ENCODE measurements at regions not wholly inside any gene's neighbourhood (a gene's known extent, or its start where the extent isn't known, plus 50 kb on each side); places are given as distances from the start of the nearest gene placed in this dataset.
"Not testable (repeated sequence)": the region's sequence is repeated elsewhere in the genome, so short reads cannot be mapped to it uniquely, and the experiment has no call there.

- H4K91ac ChIP-seq (replicated peaks; ENCODE audit: insufficient read length, low read length); H3K4me3 ChIP-seq (ENCODE audit: extremely low read depth in 1 of 4, insufficient read depth in 2 of 4, low read depth in 3 of 4, low read length in 4 of 4); H3K9me3 ChIP-seq (ENCODE audit: insufficient read depth in 2 of 2, low read depth in 1 of 2, low read length in 1 of 2); H3K4me1 ChIP-seq (replicated peaks in 1 of 4; ENCODE audit: control insufficient read depth in 3 of 4, insufficient read depth in 4 of 4, low read length in 3 of 4); CTCF ChIA-PET (ENCODE audit: partially characterized antibody); H3K23ac ChIP-seq (ENCODE audit: insufficient read length); H4K8ac ChIP-seq (ENCODE audit: extremely low read depth, insufficient read depth, low read length); H3K18ac ChIP-seq (ENCODE audit: extremely low read depth, low read length); H2AFZ ChIP-seq (ENCODE audit: low read length); H3K27me3 ChIP-seq (replicated peaks in 1 of 4; ENCODE audit: control insufficient read depth in 3 of 4, extremely low read depth in 1 of 4, insufficient read depth in 3 of 4, low read length in 3 of 4); H4K5ac ChIP-seq (ENCODE audit: insufficient read length, low read depth, low read length); H3K9ac ChIP-seq (replicated peaks in 1 of 4; ENCODE audit: extremely low read depth in 1 of 4, low read depth in 3 of 4, low read length in 3 of 4); H3K4ac ChIP-seq (replicated peaks; ENCODE audit: insufficient read length, low read depth, low read length); H2BK12ac ChIP-seq (ENCODE audit: low read depth, low read length); H2BK20ac ChIP-seq (ENCODE audit: low read length); H3K23me2 ChIP-seq (ENCODE audit: low read depth, low read length); H3K4me2 ChIP-seq (ENCODE audit: insufficient read depth in 1 of 2, low read depth in 2 of 2, low read length in 2 of 2); H2AK5ac ChIP-seq (ENCODE audit: low read depth, low read length); H2BK5ac ChIP-seq (ENCODE audit: low read depth, low read length); H3K14ac ChIP-seq (ENCODE audit: insufficient read length); H2BK120ac ChIP-seq (replicated peaks; ENCODE audit: low read depth, low read length); H2BK15ac ChIP-seq (ENCODE audit: low read length); POLR2A ChIA-PET (ENCODE audit: partially characterized antibody); DNase-seq (ENCODE audit: low read depth in 1 of 2, low spot score in 2 of 2); H3K79me1 ChIP-seq (ENCODE audit: low read depth, low read length); H4K20me1 ChIP-seq (replicated peaks in 1 of 2; ENCODE audit: control insufficient read depth in 1 of 2, insufficient read depth in 2 of 2, low read length in 2 of 2); FAIRE-seq; H3K79me2 ChIP-seq (ENCODE audit: control insufficient read depth in 1 of 2, insufficient read depth in 2 of 2, low read length in 2 of 2); H3K27ac ChIP-seq (ENCODE audit: low read depth, low read length); H3K56ac ChIP-seq (replicated peaks; ENCODE audit: insufficient read length, low read depth, low read length); H3K36me3 ChIP-seq (ENCODE audit: control insufficient read depth in 2 of 4, insufficient read depth in 4 of 4, low read length in 3 of 4): not testable (repeated sequence)
- 79% methylated on average over 1 of the region's 1 CpG; no CpG with 5 or more reads in 1 of the 2 experiments for WGBS, 2 experiments (ENCODE audit: extremely low coverage in 1 of 2, insufficient coverage in 1 of 2, insufficient read length in 1 of 2, insufficient replicate concordance in 2 of 2, low coverage in 1 of 2, low lambda C conversion rate in 2 of 2, missing lambda C conversion rate in 1 of 2)
Measured at GRCh38 chr4:187131826-187132225, 408.2 kb upstream of the FAT1 start.

Measured in H1 (cell line).